IPS-18a (cell line): ENCODE measurements at regions not wholly inside any gene's neighbourhood (a gene's known extent, or its start where the extent isn't known, plus 50 kb on each side); places are given as distances from the start of the nearest gene placed in this dataset.
"Not testable (repeated sequence)": the region's sequence is repeated elsewhere in the genome, so short reads cannot be mapped to it uniquely, and the experiment has no call there.

ENCODE experiments used
- H3K27ac ChIP-seq: one replicate; pipeline ENCODE4 v1.5.1; 2013; ENCODE audit warnings: low read length
- H3K27me3 ChIP-seq: one replicate; pipeline ENCODE4 v1.6.1; 2013; ENCODE audit warnings: mild to moderate bottlenecking, low read length; ENCODE audit not compliant: control insufficient read depth, insufficient read depth
- H3K36me3 ChIP-seq: one replicate; pipeline ENCODE4 v1.6.1; 2013; ENCODE audit warnings: low read depth, low read length; ENCODE audit not compliant: control insufficient read depth
- H3K4me1 ChIP-seq: one replicate; pipeline ENCODE4 v1.6.1; 2013; ENCODE audit warnings: low read depth, low read length; ENCODE audit not compliant: control insufficient read depth
- H3K4me3 ChIP-seq: one replicate; pipeline ENCODE4 v1.5.1; 2013; ENCODE audit warnings: low read length
- H3K9ac ChIP-seq: one replicate; pipeline ENCODE4 v1.6.1; 2013; ENCODE audit warnings: mild to moderate bottlenecking, low read length, moderate library complexity
- H3K9me3 ChIP-seq: one replicate; pipeline ENCODE4 v1.6.1; 2013; ENCODE audit warnings: low read depth, low read length; ENCODE audit not compliant: control insufficient read depth

GRCh38 chr20:60780388-60781025 lies 471.6 kb upstream of the CDH4 start:
- Histone ChIP-seq H3K4me1 (no peaks in the 10 kb centered on the region), H3K4me3 (no peak overlapping the region), H3K36me3 (no peaks in the 10 kb centered on the region), H3K27ac (no peak overlapping the region), H3K27me3 (peaks cover 5% of the 10 kb centered on the region), H3K9ac (no peak overlapping the region), H3K9me3 (no peaks in the 10 kb centered on the region)

GRCh38 chr20:60782959-60783625 lies 469.0 kb upstream of the CDH4 start:
- no peaks in the 10 kb centered on the region for H3K36me3 ChIP-seq
- H3K9me3 ChIP-seq: no peaks in the 10 kb centered on the region
- H3K4me1 ChIP-seq: peaks cover 4% of the 10 kb centered on the region
- peaks cover 5% of the 10 kb centered on the region for H3K27me3 ChIP-seq
- no peak overlapping the region for H3K9ac ChIP-seq
- no peak overlapping the region for H3K4me3 ChIP-seq
- H3K27ac ChIP-seq: no peak overlapping the region

GRCh38 chr20:60785301-60785700 lies 466.8 kb upstream of the CDH4 start:
- peaks cover 11% of the 10 kb centered on the region for H3K4me1 ChIP-seq
- no peaks in the 10 kb centered on the region for H3K9me3 ChIP-seq
- no peak overlapping the region for H3K4me3 ChIP-seq
- no peak overlapping the region for H3K27ac ChIP-seq
- no peaks in the 10 kb centered on the region for H3K36me3 ChIP-seq
- H3K9ac ChIP-seq: no peak overlapping the region
- H3K27me3 ChIP-seq: peaks cover 5% of the 10 kb centered on the region

- H3K4me3 ChIP-seq: no peak overlapping the region
- H3K9ac ChIP-seq: no peak overlapping the region
- no peaks in the 10 kb centered on the region for H3K9me3 ChIP-seq
Measured at GRCh38 chr20:60785785-60786184, 466.3 kb upstream of the CDH4 start.

DNA sequence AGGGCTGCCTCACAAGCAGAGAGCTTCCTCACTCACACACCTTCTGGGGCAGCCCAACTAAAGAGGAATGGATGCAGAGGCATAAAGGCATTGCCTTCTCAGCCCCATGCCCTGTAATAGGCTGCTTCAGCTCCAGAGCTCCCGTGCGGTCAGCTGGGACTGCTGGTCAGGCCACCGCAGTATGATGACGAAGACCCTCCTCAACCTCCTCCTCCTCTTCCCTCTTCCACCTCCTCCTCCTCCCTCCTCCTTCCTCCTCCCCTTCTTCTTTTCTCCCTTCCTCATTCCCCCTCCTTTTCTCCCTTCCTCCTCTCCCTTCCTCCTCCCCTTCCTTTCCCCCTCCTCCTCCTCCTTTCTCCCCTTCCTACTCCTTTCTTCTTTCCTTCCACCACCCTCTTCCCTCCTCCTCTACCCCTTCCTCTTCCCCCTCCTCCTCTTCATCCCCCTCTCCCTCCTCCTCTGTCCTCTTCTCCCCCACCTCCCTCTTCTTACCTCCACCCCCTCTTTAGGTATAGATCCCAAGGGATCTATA lies 465.3 kb upstream of the CDH4 start:
- Histone ChIP-seq H3K4me1 (peaks cover 11% of the 10 kb centered on the region), H3K27me3 (peaks cover 8% of the 10 kb centered on the region), H3K36me3 (no peaks in the 10 kb centered on the region), H3K9me3 (no peaks in the 10 kb centered on the region), H3K4me3 (no peak overlapping the region), H3K9ac (no peak overlapping the region), H3K27ac (no peak overlapping the region)

More at GRCh38 chr20:60785785-60786184, 466.3 kb upstream of the CDH4 start:
- Histone ChIP-seq H3K27ac (no peak overlapping the region), H3K4me1 (peaks cover 11% of the 10 kb centered on the region), H3K36me3 (no peaks in the 10 kb centered on the region), H3K27me3 (peaks cover 5% of the 10 kb centered on the region)

DNA sequence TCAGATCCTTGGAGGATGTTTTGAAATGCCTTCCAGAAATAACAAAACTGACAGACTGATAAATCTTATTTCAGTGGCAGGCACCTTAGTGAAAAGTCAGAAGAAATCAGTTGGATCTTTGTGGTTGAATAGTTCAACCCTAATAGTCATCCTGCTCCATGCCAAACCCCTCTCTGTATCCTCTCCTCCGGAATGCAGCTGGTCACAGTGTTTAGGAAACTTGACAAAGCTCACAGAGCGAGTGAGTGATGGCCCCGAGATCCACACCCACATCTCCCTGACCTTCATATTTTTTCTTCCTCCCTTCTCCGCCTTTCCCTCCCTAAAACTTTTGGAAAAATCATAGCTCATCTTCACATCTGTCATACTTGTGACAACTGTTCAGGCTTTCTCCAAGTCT lies 464.8 kb upstream of the CDH4 start:
- Histone ChIP-seq H3K27me3 (peaks cover 9% of the 10 kb centered on the region), H3K9ac (no peak overlapping the region), H3K9me3 (no peaks in the 10 kb centered on the region), H3K27ac (no peak overlapping the region), H3K36me3 (no peaks in the 10 kb centered on the region), H3K4me3 (no peak overlapping the region), H3K4me1 (peaks cover 11% of the 10 kb centered on the region)

- peaks cover 9% of the 10 kb centered on the region for H3K27me3 ChIP-seq
- no peak overlapping the region for H3K4me3 ChIP-seq
Measured at GRCh38 chr20:60788070-60788469, 464.0 kb upstream of the CDH4 start.

GRCh38 chr20:60789399-60789798 lies 462.7 kb upstream of the CDH4 start:
- H3K4me3 ChIP-seq: no peak overlapping the region
- H3K9me3 ChIP-seq: no peaks in the 10 kb centered on the region
- H3K27me3 ChIP-seq: peaks cover 9% of the 10 kb centered on the region
- H3K36me3 ChIP-seq: no peaks in the 10 kb centered on the region
- H3K9ac ChIP-seq: no peak overlapping the region
- H3K27ac ChIP-seq: no peak overlapping the region
- peaks cover 11% of the 10 kb centered on the region for H3K4me1 ChIP-seq

More at GRCh38 chr20:60788070-60788469, 464.0 kb upstream of the CDH4 start:
- Histone ChIP-seq H3K36me3 (no peaks in the 10 kb centered on the region), H3K9ac (no peak overlapping the region), H3K4me1 (peaks cover 11% of the 10 kb centered on the region), H3K9me3 (no peaks in the 10 kb centered on the region), H3K27ac (no peak overlapping the region)

GRCh38 chr20:60790339-60790738 lies 461.7 kb upstream of the CDH4 start:
- H3K27ac ChIP-seq, H3K9me3 ChIP-seq, H3K4me3 ChIP-seq, H3K9ac ChIP-seq, H3K27me3 ChIP-seq, H3K36me3 ChIP-seq: not testable (repeated sequence)
- peaks cover 11% of the 10 kb centered on the region for H3K4me1 ChIP-seq

GRCh38 chr20:60791823-60792222 lies 460.2 kb upstream of the CDH4 start:
- Histone ChIP-seq H3K4me1 (peaks cover 11% of the 10 kb centered on the region), H3K9me3 (no peaks in the 10 kb centered on the region), H3K9ac (no peak overlapping the region), H3K27me3 (peaks cover 4% of the 10 kb centered on the region), H3K4me3 (no peak overlapping the region), H3K27ac (no peak overlapping the region), H3K36me3 (no peaks in the 10 kb centered on the region)

- H3K9me3 ChIP-seq: no peaks in the 10 kb centered on the region
- no peak overlapping the region for H3K4me3 ChIP-seq
- no peaks in the 10 kb centered on the region for H3K36me3 ChIP-seq
- H3K9ac ChIP-seq: no peak overlapping the region
- peaks cover 9% of the 10 kb centered on the region for H3K4me1 ChIP-seq
- peaks cover 4% of the 10 kb centered on the region for H3K27me3 ChIP-seq
- H3K27ac ChIP-seq: no peak overlapping the region
Measured at GRCh38 chr20:60792941-60793340, 459.1 kb upstream of the CDH4 start.

DNA sequence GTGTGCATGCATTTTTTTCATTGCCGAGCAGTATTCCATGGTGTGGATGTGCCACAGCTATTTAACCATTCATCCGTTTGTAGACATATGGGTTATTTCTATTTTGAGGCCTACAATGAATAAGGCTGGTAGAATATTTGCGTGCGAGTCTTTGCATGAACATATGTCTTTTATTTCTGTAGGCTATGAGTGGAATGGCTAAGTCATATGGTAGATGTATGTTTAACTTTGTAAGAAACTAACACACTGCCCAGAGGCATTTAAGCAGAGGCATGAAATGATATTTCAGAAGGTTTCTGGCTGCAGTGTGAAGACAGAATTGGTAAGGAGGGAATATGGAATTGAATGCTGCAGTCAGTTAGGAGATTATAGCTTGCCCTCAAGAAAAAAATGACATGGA lies 457.4 kb upstream of the CDH4 start:
- Histone ChIP-seq H3K9me3 (no peaks in the 10 kb centered on the region), H3K9ac (no peak overlapping the region), H3K4me3 (no peak overlapping the region), H3K36me3 (no peaks in the 10 kb centered on the region), H3K27me3 (peaks cover 4% of the 10 kb centered on the region), H3K27ac (no peak overlapping the region), H3K4me1 (no peaks in the 10 kb centered on the region)
